NCI-H748 treated with DMSO at 0.1 percent for 48 hours (cell line): ENCODE measurements at regions not wholly inside any gene's neighbourhood (a gene's known extent, or its start where the extent isn't known, plus 50 kb on each side); places are given as distances from the start of the nearest gene placed in this dataset.

Experiments
- DNase-seq: peaks from one replicate; lab custom pipeline; 2025; lab: John Stamatoyannopoulos, UW

DNA sequence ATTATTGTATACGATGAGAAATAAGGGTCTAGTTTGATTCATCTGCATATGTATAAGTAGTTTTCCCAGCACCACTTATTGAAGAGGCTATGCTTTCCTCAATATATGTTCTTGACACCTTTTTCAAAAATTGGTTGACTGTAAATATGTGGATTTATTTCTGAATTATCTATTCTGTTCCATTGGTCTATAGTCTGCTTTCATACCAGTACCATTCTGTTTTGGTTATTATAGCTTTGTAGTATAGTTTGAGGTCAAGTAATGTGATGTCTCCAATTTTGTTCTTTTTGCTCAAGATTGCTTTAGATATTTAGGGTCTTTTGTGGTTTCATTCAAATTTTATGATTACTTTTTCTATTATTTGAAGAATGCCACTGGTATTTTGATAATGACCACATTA lies 103.8 kb upstream of the LIPC start:
- DNase-seq: no peak

DNA sequence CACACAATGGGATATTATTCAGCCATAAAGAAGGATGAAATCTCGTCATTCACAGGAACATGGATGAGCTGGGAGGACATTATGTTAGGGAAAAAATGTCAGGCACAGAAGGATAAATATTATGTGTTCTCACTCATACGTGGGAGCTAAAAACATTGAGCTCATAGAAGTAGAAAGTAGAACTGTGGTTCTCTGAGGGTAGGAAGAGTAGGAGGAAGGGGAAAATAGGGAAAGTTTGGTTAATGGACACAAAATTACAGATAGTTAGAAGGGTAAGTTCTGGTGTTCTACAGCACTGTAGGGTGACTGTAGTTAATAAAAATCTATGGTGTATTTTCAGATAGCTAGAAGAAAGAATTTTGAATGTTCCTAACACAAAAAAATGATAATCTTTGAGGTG lies 102.6 kb upstream of the LIPC start:
- DNase-seq: no peak

DNA sequence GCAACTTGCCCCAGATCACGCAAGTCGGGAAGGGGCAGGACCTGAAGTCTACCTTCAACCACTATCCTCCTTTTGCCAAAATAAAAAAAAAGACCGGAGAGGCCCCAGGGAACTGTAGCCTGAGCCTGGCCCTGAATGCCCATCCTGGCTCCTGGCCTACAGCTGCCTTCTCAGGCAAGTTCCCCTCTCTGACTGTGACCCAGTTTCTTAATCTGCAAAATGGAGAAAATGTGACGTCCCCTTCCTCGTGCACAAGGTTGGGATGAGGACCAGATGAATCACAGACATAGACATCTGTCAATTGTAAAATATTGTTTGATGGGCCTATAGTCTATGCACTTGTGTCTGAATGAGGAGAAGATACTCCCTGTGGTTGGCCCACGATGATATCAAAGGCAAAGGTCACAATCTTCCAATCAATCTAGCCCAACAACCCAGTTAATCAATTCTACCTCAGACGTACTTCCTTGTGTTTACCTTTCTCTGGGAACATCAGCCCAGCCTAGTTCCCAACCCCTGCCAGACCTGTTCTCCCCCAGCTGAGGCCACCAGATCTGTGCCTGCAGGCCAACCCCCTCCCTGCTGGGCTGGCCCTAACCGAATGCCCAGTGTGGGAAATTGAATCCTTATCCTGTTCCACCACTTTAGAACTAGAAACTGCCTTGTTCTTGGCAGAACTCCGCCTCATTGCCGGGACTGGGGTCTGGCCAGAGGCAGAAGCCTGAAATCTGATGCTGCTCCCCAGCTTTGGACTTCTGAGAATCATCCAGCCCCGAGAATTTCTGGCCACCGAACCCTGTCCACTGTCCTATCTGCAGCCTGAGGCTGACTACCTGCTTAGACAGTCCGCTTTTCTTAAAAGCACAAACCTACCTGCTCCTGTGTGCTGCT lies 101.8 kb upstream of the LIPC start:
- DNase-seq: no peak

DNA sequence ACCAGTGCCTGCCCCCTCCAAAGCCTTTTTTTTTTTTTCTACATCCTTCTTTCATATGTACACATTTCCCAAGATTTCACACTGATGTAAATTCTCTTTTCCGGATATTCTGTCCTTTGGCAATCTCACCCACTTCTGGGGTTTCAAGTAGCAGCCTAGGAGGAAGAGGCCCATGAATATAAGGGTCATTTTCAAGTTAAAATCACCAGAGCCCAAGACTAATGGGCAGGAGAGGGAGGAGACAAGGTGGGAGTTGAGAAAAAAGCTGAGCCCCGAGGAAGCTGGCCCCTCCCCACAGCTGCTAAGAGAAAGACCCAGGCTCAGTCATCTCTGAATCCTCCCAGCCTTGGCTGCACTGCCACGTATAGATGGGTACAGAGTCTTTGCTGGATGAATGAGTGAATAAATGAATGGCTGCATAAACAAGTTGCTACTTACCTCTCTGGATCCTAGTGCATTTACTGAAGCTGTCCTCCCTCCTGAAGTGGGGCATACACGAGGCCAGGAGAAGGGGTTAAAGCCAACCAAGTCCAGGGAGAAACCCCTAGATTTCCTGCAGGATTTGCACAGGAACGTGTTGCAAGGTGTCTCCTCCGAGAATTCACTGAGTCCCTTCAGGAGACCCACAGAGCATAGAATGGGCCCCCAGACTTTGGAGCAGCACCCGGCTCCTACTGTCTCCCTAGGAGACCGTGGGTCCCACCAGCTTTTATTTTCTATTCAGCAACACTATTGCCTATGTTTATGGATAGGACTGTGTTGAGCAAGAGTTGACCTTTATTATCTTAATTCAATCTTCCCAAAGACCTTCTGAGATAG lies 100.8 kb upstream of the LIPC start:
- DNase-seq: no peak

DNA sequence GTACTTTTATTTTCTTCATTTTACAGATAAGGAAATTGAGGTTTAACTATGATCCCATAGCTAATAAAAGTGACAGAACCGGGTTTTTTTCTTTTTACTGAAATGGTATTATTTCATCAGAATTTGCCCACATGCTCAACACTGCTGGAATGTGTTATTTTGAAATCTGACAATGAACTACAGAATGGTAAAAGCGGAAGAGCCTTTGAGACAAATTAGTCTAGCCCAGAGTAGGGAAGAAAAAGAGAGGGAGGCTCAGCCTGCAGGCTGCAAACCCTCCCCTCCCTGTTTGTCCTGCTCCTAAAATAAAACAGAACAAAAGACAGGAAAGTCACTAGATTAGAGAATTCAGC lies 100.3 kb upstream of the LIPC start:
- DNase-seq: no peak

DNA sequence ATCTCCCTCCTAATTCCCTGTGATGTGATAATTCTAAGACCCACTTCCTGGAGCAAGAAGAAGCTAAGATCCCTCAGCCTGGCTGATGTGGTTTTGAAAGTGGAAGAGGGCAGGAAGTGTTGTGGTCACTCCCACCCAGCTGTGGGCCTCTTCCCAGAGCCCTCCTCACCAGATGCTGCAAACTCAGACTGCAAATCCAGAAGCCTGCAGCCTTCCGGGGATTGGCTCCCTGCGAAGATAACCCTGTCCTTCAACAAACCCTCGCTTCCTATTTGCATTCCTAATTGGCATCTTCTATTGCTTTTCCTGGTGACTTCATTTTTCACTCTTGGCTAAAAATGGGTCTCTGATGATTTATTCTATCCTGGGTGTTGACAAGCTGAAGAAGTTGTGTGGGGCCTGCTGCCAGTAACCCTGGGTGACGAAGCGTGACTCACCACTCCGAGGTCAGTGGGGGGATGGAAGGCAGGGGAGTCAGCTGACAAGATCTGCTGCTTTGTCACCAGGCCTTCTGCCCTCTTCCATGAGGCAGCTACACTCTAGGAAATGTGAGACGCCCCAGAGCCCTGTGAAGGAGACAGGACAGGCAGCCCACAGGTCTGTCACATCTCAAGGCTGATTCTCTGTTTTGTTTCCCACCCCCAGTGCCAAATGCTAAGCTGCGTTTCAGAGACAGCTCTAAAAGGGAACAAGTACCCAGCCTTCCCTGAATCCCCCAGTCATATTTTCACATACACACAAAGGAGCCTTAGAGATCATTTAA lies 99.7 kb upstream of the LIPC start:
- DNase-seq: peak; percentile 16

DNA sequence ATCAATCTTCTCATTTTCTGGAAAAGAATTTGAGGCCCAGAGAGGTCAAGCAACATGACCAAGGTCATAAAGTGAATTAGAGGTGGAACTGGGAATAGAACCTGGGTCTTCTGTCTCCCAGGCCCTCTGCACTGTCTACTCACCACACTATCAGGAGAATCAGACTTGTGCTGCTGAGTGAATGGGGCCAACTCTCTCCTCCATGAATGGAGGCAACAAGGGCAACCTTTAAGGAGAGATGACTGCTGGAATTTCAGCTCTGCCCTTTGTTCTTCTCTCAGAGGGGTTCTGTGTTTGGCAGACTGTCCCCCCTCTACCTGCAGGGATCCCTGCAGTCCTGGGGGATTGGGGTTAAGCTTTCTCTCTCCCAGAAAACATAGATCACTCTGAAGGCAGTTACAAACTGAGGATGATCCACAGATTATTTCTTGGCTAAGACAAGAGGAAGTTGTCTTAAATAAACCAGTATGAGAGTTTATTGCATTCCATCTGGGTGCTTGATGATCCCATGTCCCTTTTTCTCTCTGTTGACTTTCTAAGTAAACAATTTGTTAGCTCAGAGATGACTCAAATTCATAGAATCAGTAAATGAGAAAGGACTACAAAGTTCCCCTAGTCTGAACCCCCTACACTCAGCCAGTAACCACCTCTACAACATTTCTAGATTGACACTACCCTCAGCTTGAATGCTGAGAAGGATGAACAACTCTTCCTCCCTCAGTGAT lies 99.0 kb upstream of the LIPC start:
- DNase-seq: no peak

DNA sequence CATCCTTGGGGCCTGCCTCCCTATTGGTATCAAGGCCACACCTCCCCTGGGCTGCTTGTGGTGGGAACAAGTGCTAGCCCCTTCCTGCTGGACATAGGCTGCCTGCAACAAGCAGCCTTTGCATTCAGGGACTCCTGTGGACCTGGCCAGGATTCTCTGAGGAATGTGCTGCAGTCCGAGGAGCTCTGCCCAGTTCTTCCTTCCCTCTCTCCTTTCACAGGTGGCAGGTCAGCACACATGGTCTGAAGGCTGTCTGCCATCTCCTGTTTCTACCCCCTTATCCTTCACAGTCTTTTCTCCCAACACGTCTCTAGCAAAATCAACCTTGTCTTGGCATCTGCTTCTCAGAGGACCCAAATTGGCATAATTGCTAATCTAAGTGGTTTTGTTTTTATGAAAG lies 97.0 kb upstream of the LIPC start:
- no peak for DNase-seq

DNA sequence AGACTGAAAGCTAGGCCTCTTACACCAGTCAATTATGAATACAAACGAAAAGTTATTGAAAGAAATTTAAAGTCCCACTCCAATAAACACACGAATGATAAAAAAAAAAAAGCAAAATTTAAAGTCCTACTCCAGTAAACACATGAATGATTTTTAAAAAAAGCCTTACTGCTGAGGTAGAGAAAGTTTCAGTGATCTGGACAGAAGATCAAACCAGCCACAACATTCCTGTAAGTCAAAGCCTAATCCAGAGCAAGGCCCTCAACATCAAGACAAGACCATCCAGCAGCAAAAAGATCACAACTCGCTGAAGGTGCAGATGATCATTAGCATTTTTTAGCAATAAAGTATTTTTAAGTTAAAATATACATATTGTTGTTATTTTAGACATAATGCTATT lies 95.6 kb upstream of the LIPC start:
- DNase-seq: no peak

DNA sequence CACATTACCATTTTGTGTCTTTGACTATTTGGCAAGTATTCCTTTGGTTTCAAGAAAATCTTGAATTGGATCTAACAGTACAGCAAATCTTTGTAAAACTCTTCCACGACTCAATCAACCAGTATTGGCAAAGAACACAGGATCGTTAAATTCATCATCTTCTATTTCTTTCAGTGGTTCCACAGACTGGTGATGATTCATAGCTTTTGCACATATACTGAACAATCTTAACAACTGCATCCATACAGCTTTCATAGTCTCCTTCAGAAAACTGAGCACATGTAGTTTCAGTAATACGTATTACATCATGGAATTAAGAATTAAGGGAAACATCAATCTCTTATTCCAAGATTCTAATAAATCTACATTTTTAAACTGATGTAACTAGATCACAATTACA lies 91.6 kb upstream of the LIPC start:
- no peak for DNase-seq

DNA sequence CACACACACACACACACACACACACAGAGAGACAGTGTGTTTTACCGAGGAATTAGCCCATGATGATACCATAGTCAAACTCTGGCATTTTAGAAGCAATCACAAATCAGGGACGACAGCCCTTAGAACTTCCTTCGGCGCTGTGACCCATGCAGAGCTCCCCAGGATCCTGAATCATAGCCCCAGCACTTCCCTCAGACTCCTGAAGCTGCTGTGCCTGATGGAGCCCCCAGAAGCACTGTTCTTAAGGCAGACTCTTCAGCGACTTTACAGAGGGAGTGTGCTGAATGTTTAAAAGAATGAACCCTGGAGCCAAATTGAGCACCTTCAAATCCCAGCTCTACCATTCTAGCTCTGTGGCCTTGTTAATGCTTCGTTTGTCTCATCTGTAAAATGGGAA lies 89.3 kb upstream of the LIPC start:
- DNase-seq: no peak

DNA sequence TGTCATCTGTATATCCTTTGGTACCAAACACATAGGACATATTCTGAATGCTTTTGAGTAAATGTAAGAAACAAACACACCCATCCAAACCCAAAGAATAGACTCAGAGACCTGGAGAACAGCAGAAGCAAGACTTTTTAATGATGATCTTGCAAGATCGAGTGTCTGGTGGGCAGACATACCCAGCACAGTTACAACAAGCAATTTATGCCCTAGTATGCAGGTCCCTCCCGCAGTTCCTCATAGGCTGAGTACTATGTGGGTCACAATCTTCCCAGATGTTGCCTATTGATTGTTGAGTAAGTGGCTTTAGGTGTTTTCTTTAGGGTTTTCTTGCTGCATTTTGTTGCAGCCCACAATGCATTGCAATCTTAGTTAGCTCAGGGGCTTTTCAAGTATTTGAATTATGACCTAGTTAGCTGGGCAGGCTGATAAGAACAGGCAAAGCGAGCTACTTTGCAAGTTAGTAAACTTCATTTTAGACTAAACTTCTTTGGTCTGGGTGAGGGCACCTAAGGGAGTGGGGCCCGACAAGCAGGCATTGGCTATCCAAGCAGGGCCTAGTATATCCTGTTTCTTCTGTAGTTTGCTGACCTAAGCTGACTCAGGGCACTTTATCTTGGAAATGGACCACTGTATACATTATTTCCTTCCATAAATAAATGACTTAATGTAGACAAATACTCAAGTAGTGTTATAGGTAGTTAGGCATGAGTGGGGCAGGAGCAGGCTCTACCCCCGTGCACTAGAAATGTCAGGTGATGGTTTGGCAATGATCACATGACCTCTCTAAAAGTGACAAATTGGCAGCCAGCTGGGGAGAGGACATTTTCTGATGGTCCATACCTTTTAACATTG lies 87.3 kb upstream of the LIPC start:
- no peak for DNase-seq

DNA sequence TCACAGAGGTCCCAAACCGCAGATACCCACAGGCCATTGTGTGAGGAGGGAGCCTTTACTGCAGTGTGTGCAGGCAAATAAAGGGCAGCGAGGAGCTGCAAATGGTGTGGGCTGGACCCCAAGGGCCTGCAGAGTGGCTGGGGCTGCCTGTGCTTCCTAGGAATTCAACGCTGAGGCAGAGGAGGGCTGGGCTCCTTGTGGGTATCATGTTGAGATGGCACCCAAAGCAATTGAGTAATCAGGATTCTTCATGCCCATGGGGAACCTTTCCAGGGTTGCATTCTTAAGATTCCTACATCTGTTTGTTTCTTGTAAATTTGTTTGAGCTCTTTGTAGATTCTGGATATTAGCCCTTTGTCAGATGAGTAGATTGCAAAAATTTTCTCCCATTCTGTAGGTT lies 85.4 kb upstream of the LIPC start:
- no peak for DNase-seq

DNA sequence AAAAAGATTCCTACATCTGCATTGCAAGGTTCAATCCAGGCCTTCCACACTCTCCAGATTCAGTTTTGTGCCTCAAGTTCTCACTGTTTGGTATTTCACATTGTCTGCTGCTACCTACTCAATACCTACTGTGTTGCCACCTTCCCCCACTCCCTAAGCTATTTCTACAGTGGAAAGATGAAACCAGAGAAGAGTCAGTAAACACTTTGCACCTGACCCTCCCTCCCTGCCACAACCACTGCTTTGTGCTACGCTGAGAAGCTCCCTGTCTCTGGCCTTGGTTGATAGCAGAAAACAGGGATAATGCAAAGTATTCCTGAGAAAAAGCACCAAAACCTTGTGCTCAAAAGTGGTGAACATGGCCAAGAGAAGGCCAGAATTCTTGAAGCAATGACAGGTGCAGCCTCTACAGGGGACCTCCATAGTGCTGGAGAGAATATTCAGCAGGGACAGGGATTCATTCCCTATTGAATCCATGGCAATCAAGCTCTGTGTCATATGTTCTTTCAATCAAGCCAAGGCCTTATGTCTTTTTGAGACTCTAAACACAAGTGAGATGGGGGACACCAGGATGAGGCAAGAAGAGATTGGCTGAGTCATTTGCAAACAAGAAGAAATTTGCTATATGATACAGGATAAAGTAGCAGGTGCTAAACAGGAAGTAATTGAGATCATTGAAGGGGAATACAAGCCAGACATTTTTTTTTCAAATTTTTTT lies 83.5 kb upstream of the LIPC start:
- DNase-seq: peak; percentile 26

DNA sequence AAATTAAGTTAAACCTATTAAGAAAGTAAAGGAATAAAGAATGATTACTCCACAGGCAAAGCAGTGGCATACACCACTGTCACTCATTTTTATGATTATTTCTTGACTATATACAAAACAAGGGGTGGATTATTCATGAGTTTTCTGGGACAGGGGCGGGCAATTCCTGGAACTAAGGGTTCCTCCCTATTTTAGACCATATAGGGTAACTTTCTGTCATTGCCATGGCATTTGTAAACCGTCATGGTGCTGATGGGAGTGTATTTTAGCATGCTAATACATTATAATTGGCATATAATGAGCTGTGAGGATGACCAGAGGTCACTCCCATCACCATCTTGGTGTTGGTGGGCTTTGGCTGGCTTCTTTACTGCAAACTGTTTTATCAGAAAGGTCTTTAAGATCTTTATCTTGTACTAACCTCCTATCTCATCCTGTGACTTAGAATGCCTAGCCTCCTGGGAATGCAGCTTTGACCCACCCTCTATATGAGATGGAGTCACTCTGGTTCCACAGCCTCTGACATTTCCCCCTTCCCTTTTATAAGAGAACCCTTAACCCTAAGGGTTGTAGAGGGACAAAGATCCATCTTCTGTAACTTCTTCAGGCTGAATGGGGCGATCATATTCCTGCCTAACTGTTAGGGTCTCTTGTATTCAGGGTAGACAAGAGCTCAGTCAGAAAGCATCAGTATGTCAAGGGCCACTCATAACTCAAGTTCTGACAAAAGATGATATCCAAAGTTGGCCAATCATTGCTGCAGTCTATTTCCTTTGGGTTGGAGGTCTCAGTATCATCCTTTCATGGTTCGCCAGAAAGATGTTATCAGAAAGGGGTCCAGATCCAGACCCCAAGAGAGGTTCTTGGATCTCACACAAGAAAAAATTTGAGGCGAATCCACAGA lies 79.5 kb upstream of the LIPC start:
- no peak for DNase-seq

DNA sequence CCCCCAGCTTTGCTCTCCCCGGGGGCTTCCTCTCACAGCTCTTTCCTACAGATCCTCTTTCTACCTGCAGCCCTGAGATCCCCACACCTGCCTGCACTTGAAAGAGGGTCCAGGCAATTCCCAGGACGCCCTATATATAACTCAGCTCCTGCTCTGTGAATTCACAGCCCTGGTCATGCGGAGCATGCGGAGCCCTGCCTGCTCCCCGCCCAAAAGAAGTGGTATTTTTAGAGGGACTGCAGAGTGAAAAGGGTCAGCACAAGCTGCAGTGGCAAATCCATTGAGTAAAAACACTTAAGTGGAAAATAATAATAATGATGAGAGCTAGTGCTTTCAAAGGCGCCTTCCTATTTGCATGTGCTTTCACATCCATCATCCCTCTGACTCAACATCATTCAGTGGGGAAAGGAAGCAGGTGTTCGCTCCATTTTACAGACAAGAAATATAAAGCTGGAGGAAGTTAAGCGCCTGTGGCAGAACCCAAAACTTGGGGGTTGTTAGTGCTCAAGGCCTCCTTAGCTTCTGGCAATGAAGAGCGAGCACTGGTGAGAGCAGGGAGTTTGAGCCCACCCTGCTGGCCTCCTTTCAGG lies 76.3 kb upstream of the LIPC start:
- DNase-seq: no peak

DNA sequence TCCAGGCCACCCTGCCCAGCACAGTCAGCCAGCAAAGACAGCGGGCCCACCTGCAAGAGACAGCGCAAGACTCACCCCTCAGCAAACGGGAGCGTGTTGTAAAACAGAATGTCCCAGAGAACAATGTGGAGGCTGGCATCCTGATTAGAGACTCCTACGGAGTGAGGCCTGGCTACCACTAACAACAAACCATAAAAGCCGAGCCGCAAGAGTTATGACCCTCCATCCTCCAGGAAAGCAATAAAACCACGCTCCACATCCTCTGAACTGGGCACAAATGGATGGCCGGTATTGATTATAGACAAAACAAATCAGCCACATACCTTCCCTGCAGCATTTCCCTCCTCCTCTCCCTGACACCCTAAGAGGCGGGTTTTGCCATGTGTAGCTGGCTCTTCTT lies 75.8 kb upstream of the LIPC start:
- DNase-seq: no peak

DNA sequence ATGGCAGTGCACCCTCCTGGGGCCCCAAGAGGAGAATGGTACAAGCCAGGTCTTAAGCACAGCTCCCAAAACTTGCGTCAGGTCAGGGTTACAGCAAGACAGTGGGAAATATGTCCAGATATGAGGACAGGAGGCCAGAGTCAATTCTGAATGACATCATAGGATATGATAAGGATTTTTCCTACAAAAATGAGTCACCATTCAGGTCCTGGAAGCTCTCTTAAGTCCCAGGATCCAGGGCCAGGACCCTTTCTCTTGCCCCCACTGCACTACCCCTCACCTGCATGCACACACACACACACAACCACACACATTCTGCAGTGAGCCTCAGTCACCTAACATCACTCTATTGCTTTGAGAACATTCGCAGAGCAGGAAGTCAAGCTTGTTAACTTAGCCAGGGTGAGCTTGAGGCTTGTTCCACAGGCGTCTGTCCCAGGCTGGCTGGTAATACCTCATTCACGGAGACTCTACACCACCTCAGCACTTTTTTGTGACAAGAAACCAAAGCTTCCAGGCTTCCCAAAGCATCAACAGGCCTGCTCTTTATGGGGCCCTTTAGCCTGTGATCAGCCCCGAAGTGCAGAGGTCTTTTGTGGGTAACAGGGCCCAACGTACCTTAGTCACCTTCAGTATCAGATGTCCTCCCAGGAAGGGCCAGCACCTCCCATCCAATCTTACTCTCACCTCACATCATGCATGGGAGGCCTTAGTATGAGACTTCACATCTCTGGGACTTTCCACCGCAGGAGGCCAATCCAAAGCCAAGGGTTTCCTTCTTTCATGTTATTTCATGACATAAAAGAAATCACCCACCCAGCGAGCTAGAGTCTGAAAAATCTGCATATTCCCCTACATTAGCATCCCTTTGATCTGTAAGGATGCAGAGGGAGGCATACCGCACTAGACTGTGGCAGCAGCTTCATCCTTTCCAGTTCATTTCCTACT lies 74.0 kb upstream of the LIPC start:
- no peak for DNase-seq
